ENCODE measurements at regions not wholly inside any gene's neighbourhood (a gene's known extent, or its start where the extent isn't known, plus 50 kb on each side); places are given as distances from the start of the nearest gene placed in this dataset.

GRCh38 chr12:96132819-96133218, 61.4 kb upstream of the ELK3 start:
- peak; percentile 25; the same call in 1 of the 2 replicates for TF ChIP-seq CTCF (IDR thresholded peaks at IDR 0.05; ENCODE audit: control insufficient read depth, extremely low read depth, insufficient read depth)
- no peak for DNase-seq (ENCODE audit: low read depth)
- no peak overlapping the region for H3K4me3 ChIP-seq (ENCODE audit: low read depth, low read length)

- no peak for TF ChIP-seq CTCF (IDR thresholded peaks at IDR 0.05; ENCODE audit: control insufficient read depth, extremely low read depth, insufficient read depth)
- no peak for DNase-seq (ENCODE audit: low read depth)
- no peak overlapping the region for H3K4me3 ChIP-seq (ENCODE audit: low read depth, low read length)
Measured at GRCh38 chr12:96134200-96134599, 60.0 kb upstream of the ELK3 start.

GRCh38 chr12:96136161-96136560, 58.0 kb upstream of the ELK3 start:
- no peak for TF ChIP-seq CTCF (IDR thresholded peaks at IDR 0.05; ENCODE audit: control insufficient read depth, extremely low read depth, insufficient read depth)
- no peak for DNase-seq (ENCODE audit: low read depth)
- H3K4me3 ChIP-seq (ENCODE audit: low read depth, low read length): no peak overlapping the region

GRCh38 chr12:96136725-96137378, 57.3 kb upstream of the ELK3 start:
- DNase-seq (ENCODE audit: low read depth): no peak
- no peak for TF ChIP-seq CTCF (IDR thresholded peaks at IDR 0.05; ENCODE audit: control insufficient read depth, extremely low read depth, insufficient read depth)
- H3K4me3 ChIP-seq (ENCODE audit: low read depth, low read length): no peak overlapping the region

GRCh38 chr12:96140174-96140573, 54.0 kb upstream of the ELK3 start:
- H3K4me3 ChIP-seq (ENCODE audit: low read depth, low read length): no peak overlapping the region
- TF ChIP-seq CTCF (IDR thresholded peaks at IDR 0.05; ENCODE audit: control insufficient read depth, extremely low read depth, insufficient read depth): no peak
- no peak for DNase-seq (ENCODE audit: low read depth)

GRCh38 chr12:96141216-96141912, 52.8 kb upstream of the ELK3 start:
- no peak for DNase-seq (ENCODE audit: low read depth)
- TF ChIP-seq CTCF (IDR thresholded peaks at IDR 0.05; ENCODE audit: control insufficient read depth, extremely low read depth, insufficient read depth): no peak

More at GRCh38 chr12:96141216-96141912, 52.8 kb upstream of the ELK3 start:
- no peak overlapping the region for H3K4me3 ChIP-seq (ENCODE audit: low read depth, low read length)
